ENCODE measurements at regions not wholly inside any gene's neighbourhood (a gene's known extent, or its start where the extent isn't known, plus 50 kb on each side); places are given as distances from the start of the nearest gene placed in this dataset.

GRCh38 chr21:17976691-17977090 lies 157.5 kb upstream of the C21orf91 start:
- no peak for DNase-seq

- DNase-seq = no peak
These were observed 157.0 kb upstream of the C21orf91 start for GRCh38 chr21:17976139-17976538.

- DNase-seq = no peak
These were observed 148.2 kb upstream of the C21orf91 start for GRCh38 chr21:17967319-17967718.

- DNase-seq = no peak
These were observed 145.6 kb upstream of the C21orf91 start for GRCh38 chr21:17964716-17965115.

GRCh38 chr21:17964199-17964598 lies 145.0 kb upstream of the C21orf91 start:
- DNase-seq = no peak

- DNase-seq = no peak
These were observed 131.4 kb upstream of the C21orf91 start for GRCh38 chr21:17950591-17950990.

- no peak for DNase-seq
These were observed 130.3 kb upstream of the C21orf91 start for GRCh38 chr21:17949421-17949820.

- DNase-seq = no peak
These were observed 128.4 kb upstream of the C21orf91 start for GRCh38 chr21:17947531-17947930.

GRCh38 chr21:17931080-17931479 lies 111.9 kb upstream of the C21orf91 start:
- no peak for DNase-seq

- no peak for DNase-seq
These were observed 110.9 kb upstream of the C21orf91 start for GRCh38 chr21:17930093-17930492.

- DNase-seq = no peak
These were observed 110.4 kb upstream of the C21orf91 start for GRCh38 chr21:17929510-17929909.

GRCh38 chr21:17925899-17926298 lies 106.7 kb upstream of the C21orf91 start:
- DNase-seq = peak; percentile 13

- peak; percentile 40 for DNase-seq
These were observed 105.9 kb upstream of the C21orf91 start for GRCh38 chr21:17925000-17925610.

GRCh38 chr21:17921579-17922530 lies 102.7 kb upstream of the C21orf91 start:
- peak; percentile 89 for DNase-seq

- no peak for DNase-seq
These were observed 96.8 kb upstream of the C21orf91 start for GRCh38 chr21:17915976-17916375.

GRCh38 chr21:17911628-17912027 lies 92.5 kb upstream of the C21orf91 start:
- DNase-seq = peak; percentile 70

GRCh38 chr21:17903929-17904639 lies 84.9 kb upstream of the C21orf91 start:
- peak; percentile 70 for DNase-seq

- DNase-seq = peak; percentile 45
These were observed 84.1 kb upstream of the C21orf91 start for GRCh38 chr21:17903029-17903806.

GRCh38 chr21:17901458-17902079 lies 82.4 kb upstream of the C21orf91 start:
- DNase-seq = peak; percentile 37

- no peak for DNase-seq
These were observed 81.8 kb upstream of the C21orf91 start for GRCh38 chr21:17900990-17901385.

GRCh38 chr21:17900281-17900989 lies 81.3 kb upstream of the C21orf91 start:
- DNase-seq = no peak

- DNase-seq = no peak
These were observed 70.0 kb upstream of the C21orf91 start for GRCh38 chr21:17889171-17889570.
